Coronary artery (tissue), 2 donors: ENCODE measurements at regions not wholly inside any gene's neighbourhood (a gene's known extent, or its start where the extent isn't known, plus 50 kb on each side); places are given as distances from the start of the nearest gene placed in this dataset.

Source experiments
- DNase-seq: peaks from one replicate; pipeline ENCODE4 v3.0.0-alpha.2; 2017; ENCODE audit warnings: low spot score
- H3K27ac ChIP-seq, 2 donors: fragments of 200-600 bp; sonication (generic); one replicate each; pipeline ENCODE4 v1.5.1; 2016 to 2019
- H3K4me3 ChIP-seq: fragments of 200-600 bp; sonication (generic); 2 replicates; pipeline ENCODE4 v1.5.1; 2016; ENCODE audit warnings: mild to moderate bottlenecking, moderate library complexity
- CTCF ChIP-seq: fragments of 200-600 bp; sonication (generic); IDR thresholded peaks from one replicate; pipeline ENCODE4 v1.5.1; 2019; ENCODE audit warnings: antibody characterized with exemption

- no peak overlapping the region for H3K4me3 ChIP-seq
- no peak overlapping the region for H3K27ac ChIP-seq
- DNase-seq = no peak
- no peak for TF ChIP-seq CTCF
Measured at GRCh38 chr13:84431646-84432045, 549.4 kb upstream of the SLITRK1 start.

- no peak for TF ChIP-seq CTCF
- Histone ChIP-seq H3K27ac (no peak overlapping the region), H3K4me3 (no peak overlapping the region)
- no peak for DNase-seq
Measured at GRCh38 chr13:84430446-84430845, 548.2 kb upstream of the SLITRK1 start.

GRCh38 chr13:84430015-84430414 is 547.7 kb upstream of the SLITRK1 start:
- Histone ChIP-seq H3K27ac (no peak overlapping the region), H3K4me3 (no peak overlapping the region)
- DNase-seq = no peak
- TF ChIP-seq CTCF = no peak

GRCh38 chr13:84418041-84418440 is 535.8 kb upstream of the SLITRK1 start:
- no peak overlapping the region for H3K27ac ChIP-seq
- TF ChIP-seq CTCF = no peak
- H3K4me3 ChIP-seq = no peak overlapping the region
- no peak for DNase-seq

- DNase-seq = no peak
- H3K27ac ChIP-seq = no peak overlapping the region
- no peak overlapping the region for H3K4me3 ChIP-seq
- TF ChIP-seq CTCF = no peak
Measured at GRCh38 chr13:84417416-84417815, 535.1 kb upstream of the SLITRK1 start.

- DNase-seq = no peak
- Histone ChIP-seq H3K27ac (no peak overlapping the region), H3K4me3 (no peak overlapping the region)
- TF ChIP-seq CTCF = no peak
Measured at GRCh38 chr13:84413016-84413415, 530.7 kb upstream of the SLITRK1 start.

GRCh38 chr13:84405286-84405685 is 523.0 kb upstream of the SLITRK1 start:
- no peak for TF ChIP-seq CTCF
- no peak for DNase-seq
- Histone ChIP-seq H3K27ac (no peak overlapping the region), H3K4me3 (no peak overlapping the region)
